Calu3 (cell line): ENCODE measurements at regions not wholly inside any gene's neighbourhood (a gene's known extent, or its start where the extent isn't known, plus 50 kb on each side); places are given as distances from the start of the nearest gene placed in this dataset.

Source experiments
- BruUV-seq: library from RNA; stranded (reverse); fragments of 400-500 nt; replicated peaks from 2 replicates; lab custom pipeline; 2021; lab: Mats Ljungman, UMichigan
- CTCF ChIA-PET: fragments of 300-600 bp; sonication (Branson Sonifier 250); formaldehyde crosslinking; loops from one replicate; lab custom pipeline; 2022; ENCODE audit warnings: antibody characterized with exemption; lab: Charles Lee
- DNase-seq: peaks from one replicate; pipeline ENCODE4 v3.0.0; 2022
- H3K27ac Mint-ChIP-seq: one replicate; pipeline ENCODE4 v1.8.0; 2022; ENCODE audit warnings: mixed read lengths; ENCODE audit not compliant: unreplicated experiment
- H3K27me3 Mint-ChIP-seq: one replicate; pipeline ENCODE4 v1.8.0; 2022; ENCODE audit warnings: mixed read lengths; ENCODE audit not compliant: unreplicated experiment
- H3K36me3 Mint-ChIP-seq: one replicate; pipeline ENCODE4 v1.8.0; 2022; ENCODE audit warnings: mild to moderate bottlenecking, moderate library complexity, mixed read lengths; ENCODE audit not compliant: insufficient read depth, unreplicated experiment
- H3K4me1 Mint-ChIP-seq: one replicate; pipeline ENCODE4 v1.8.0; 2022; ENCODE audit warnings: mild to moderate bottlenecking, low read depth, mixed read lengths; ENCODE audit not compliant: unreplicated experiment
- H3K4me3 Mint-ChIP-seq: one replicate; pipeline ENCODE4 v1.8.0; 2022; ENCODE audit warnings: mild to moderate bottlenecking, low read depth, moderate library complexity, mixed read lengths; ENCODE audit not compliant: unreplicated experiment
- H3K9me3 Mint-ChIP-seq: one replicate; pipeline ENCODE4 v1.8.0; 2022; ENCODE audit warnings: low read depth, mixed read lengths; ENCODE audit not compliant: unreplicated experiment
- intact Hi-C: fragments of 100-400 bp; cut with micrococcal nuclease; formaldehyde crosslinking; loops from one replicate; pipeline ENCODE4 v1.10.0; 2022; ENCODE audit not compliant: unreplicated experiment
- TF ChIP-seq, protein P1 (sequence below): fragments of 200-600 bp; IDR thresholded peaks from one replicate; pipeline ENCODE4 v1.8.0; 2022; ENCODE audit warnings: antibody characterized with exemption; ENCODE audit not compliant: unreplicated experiment

GRCh38 chr12:43287706-43288383, 264.2 kb downstream of the ADAMTS20 start:
- Mint-ChIP-seq H3K27ac (no peak overlapping the region), H3K27me3 (no peaks in the 10 kb centered on the region), H3K36me3 (no peaks in the 10 kb centered on the region), H3K9me3 (no peaks in the 10 kb centered on the region), H3K4me1 (peaks cover 8% of the 10 kb centered on the region), H3K4me3 (no peak overlapping the region)
- intact Hi-C loops = no loop called here
- TF ChIP-seq, protein P1, sequence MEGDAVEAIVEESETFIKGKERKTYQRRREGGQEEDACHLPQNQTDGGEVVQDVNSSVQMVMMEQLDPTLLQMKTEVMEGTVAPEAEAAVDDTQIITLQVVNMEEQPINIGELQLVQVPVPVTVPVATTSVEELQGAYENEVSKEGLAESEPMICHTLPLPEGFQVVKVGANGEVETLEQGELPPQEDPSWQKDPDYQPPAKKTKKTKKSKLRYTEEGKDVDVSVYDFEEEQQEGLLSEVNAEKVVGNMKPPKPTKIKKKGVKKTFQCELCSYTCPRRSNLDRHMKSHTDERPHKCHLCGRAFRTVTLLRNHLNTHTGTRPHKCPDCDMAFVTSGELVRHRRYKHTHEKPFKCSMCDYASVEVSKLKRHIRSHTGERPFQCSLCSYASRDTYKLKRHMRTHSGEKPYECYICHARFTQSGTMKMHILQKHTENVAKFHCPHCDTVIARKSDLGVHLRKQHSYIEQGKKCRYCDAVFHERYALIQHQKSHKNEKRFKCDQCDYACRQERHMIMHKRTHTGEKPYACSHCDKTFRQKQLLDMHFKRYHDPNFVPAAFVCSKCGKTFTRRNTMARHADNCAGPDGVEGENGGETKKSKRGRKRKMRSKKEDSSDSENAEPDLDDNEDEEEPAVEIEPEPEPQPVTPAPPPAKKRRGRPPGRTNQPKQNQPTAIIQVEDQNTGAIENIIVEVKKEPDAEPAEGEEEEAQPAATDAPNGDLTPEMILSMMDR = no peak
- BruUV-seq = no TSS peak
- DNase-seq = no peak
- CTCF ChIA-PET = no interaction called here

DNA sequence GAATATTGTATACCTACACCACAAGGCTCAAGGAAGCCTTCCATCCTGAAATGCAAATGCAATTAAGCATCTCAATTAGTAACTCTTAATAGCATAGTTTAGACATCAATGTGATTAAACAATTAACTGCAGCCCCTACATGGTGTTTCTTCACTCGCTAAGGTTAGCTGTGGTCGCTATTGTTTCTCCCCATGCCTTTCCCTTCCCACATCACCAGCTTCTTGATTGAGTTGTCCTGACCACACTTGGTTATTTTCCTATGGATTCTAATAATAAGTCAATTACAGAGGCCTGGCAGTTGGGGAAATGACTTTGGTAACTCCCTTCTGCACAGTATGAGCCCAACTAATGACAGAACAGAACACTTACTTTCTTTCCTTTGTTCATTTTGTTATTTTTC, 265.0 kb downstream of the ADAMTS20 start:
- no TSS peak for BruUV-seq
- DNase-seq = no peak
- no peaks in the 10 kb centered on the region for H3K36me3 Mint-ChIP-seq
- CTCF ChIA-PET = no interaction called here
- H3K4me3 Mint-ChIP-seq = no peak overlapping the region
- peaks cover 8% of the 10 kb centered on the region for H3K4me1 Mint-ChIP-seq
- TF ChIP-seq, protein P1 = no peak
- H3K27me3 Mint-ChIP-seq = no peaks in the 10 kb centered on the region
- no peaks in the 10 kb centered on the region for H3K9me3 Mint-ChIP-seq
- intact Hi-C loops = no loop called here
- no peak overlapping the region for H3K27ac Mint-ChIP-seq

DNA sequence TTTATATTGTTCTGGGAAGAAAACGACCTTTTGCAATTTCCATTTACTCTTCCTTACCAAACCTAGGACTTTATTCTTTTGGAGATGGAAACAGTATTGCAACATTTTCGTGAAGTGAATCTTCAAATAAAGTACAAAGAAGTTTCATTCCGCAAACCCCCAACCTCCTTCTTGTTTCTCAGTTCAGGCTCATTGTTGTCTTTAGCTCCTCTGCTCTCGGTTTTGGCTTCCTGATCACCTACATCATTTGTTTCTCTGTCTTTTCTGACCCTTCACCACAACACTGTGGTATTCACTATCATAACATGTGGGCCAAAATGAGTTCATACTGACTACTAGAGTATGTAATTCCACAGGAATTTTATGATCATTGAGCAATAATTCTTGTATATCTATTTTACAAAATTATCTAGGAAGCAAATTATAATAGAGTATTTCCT, 266.8 kb downstream of the ADAMTS20 start:
- Mint-ChIP-seq H3K36me3 (no peaks in the 10 kb centered on the region), H3K9me3 (no peaks in the 10 kb centered on the region), H3K4me3 (no peak overlapping the region), H3K4me1 (peaks cover 8% of the 10 kb centered on the region), H3K27ac (no peak overlapping the region), H3K27me3 (no peaks in the 10 kb centered on the region)
- no TSS peak for BruUV-seq
- intact Hi-C loops = no loop called here
- TF ChIP-seq, protein P1 = no peak
- no peak for DNase-seq
- CTCF ChIA-PET = interaction anchor here (1.1 kb wide), 1 partner anchor 369 kb away, joined by 3 read pairs; no protein-coding TSS in a partner anchor

GRCh38 chr12:43284486-43285158, 267.4 kb downstream of the ADAMTS20 start:
- DNase-seq = no peak
- TF ChIP-seq, protein P1 = no peak
- intact Hi-C loops = loop anchor here (5.0 kb wide), 3 partner anchors 527 to 802 kb away; no protein-coding TSS in a partner anchor
- CTCF ChIA-PET = interaction anchor here (1.1 kb wide), 1 partner anchor 368 kb away, joined by 3 read pairs; no protein-coding TSS in a partner anchor
- Mint-ChIP-seq H3K27me3 (no peaks in the 10 kb centered on the region), H3K36me3 (no peaks in the 10 kb centered on the region), H3K9me3 (no peaks in the 10 kb centered on the region), H3K4me1 (peaks cover 8% of the 10 kb centered on the region), H3K27ac (no peak overlapping the region), H3K4me3 (no peak overlapping the region)
- no TSS peak for BruUV-seq
